Putamen (tissue), 1 donor: ENCODE measurements at regions not wholly inside any gene's neighbourhood (a gene's known extent, or its start where the extent isn't known, plus 50 kb on each side); places are given as distances from the start of the nearest gene placed in this dataset.

Experiments
- DNase-seq: peaks from one replicate; pipeline ENCODE4 v3.0.0-alpha.2; 2016; ENCODE audit warnings: low spot score

DNA sequence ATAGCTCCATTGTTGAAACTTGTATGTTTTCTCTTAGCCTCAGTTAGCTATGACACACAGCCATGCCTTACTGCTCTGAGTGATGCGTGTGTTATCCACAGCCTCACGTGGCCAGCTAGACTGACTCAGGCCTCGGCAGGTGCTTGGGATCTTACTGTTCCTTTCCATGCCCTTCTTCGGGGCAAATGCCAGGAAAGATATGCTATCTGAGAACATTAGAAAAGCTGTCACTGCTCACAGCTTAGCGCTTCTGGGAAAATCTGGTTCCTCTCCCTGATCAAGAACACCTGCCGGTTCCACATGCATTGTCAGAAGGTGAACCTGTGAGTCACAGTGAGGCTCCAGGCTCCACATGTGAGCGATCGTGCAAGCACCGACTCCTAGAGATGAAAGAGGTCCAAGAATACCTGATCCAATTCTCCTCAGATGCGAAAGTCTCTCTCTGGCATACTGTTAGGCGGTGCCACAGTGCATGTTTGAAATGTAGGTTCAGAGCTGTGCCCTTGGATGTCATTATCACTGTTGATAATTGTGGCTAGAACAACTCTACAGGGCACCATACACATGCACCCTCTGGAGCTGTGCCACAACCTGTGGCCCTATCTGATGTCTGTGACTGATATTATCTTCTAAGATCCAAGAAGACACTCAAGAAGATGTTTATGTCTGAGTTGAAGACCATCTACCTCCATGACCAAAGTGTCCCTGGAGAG is 247.8 kb upstream of the IGFBP3 start:
- DNase-seq, result no peak

DNA sequence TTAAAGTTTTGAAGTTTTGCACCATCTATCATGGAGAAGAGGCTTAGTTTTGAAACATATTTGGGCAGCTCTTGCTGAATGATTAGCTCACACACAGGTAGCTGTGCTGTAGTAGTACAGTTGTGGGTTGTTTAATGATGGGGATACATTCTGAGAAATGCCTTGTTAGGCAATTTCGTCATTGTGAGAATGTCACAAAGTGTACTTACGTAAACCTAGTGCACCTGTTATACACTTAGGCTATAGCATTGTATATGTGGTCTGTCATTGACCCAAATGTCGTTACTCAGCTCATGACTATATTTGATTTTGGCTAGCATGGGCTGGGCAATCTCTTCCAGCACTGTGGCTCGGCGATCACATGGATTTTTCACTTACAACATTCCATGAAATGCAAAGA is 247.2 kb upstream of the IGFBP3 start:
- no peak for DNase-seq

DNA sequence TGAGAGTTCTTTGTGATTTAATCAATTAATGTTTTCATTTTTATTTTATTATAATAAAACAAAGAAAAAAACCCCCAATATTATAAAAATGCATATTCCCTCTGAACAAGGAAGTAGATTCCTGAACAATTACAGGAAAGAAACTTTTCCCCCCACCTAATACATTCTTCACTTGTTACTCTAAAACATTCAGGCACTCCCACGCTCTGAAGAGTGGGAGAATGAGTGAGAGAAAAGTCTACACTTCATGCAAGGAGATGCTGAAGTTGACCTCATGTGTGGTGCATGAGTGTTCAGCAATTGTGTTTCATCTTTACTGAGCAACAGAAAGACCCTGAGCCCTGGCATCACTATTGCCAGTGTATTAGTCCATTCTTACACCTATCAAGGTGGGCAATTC is 244.2 kb upstream of the IGFBP3 start:
- no peak for DNase-seq

DNA sequence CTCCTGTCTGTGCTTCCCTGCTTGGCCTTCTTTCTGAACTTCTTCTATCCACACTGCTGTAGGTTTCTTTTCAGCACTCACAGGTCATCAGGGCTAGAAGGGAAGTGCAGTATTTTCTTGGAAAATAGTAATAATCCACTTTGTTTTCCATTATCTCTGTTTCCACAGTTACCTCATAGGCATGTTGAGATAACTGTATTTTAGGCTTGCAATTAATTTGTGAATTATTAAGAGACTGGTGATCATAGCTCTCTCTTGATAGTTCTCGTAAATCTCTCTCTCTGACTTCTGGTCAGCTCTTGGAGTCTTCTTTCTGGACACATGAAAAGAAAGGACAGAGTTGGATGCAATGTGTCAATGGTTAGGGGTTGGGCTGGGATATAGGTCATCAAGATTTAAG is 243.6 kb upstream of the IGFBP3 start:
- DNase-seq, result no peak

DNA sequence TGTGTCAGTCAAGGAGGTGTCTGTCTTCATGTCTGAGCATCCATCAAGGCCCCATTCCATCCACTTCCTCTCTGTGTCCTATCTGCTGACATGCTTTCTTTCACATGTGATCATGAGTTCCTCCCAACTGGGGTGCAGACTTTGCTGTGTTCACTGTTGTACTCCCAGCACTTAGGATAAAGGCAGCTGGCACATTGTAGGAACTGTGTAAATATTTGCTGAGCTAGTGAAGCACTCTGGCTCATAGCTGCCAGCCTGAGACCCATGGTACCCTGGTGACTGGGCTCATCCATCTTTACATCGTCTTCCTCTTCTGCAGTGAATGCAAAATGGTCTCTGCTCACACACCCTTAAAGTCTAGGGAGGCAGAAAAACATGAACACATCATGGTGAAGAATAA is 242.2 kb upstream of the IGFBP3 start:
- DNase-seq, result no peak

DNA sequence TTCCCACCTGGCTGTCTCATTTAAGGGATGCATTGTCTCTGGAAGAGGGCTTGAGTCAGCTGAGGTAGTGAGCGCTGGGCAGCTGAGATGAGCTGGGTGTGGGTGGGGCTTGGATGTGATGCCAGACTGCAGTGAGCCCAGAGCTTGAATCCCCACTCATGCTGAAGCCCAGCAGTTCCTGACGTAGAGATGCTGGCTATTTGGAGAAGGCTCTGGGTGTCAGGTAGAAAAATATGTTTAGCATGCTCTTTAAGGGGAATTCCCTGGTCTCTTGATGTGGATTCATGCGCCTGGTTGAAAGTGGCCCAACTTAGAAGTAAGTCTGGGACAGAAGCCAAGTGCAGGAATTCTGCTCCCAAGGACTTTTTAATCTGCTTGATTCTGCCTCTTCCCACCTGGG is 241.5 kb upstream of the IGFBP3 start:
- DNase-seq, result no peak

DNA sequence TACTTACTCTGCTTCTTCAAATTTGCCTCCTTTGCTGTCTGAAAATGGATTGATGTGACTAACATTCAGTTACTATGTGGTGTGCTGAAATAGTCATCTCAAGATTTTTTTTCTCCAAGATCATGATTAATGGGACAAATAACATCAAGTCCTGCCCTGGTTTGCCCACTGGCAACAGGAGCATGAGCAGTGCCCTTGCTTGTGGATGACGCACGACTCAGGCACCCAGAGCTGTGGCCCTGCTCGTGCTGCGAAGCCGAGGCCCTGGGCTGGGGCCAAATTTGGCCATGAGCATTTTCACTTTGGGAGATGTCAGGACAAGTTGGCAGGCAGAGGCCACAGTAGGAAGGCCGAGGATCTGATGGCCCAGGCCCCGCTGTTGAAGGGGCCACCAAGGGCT is 239.8 kb upstream of the IGFBP3 start:
- DNase-seq, result no peak

DNA sequence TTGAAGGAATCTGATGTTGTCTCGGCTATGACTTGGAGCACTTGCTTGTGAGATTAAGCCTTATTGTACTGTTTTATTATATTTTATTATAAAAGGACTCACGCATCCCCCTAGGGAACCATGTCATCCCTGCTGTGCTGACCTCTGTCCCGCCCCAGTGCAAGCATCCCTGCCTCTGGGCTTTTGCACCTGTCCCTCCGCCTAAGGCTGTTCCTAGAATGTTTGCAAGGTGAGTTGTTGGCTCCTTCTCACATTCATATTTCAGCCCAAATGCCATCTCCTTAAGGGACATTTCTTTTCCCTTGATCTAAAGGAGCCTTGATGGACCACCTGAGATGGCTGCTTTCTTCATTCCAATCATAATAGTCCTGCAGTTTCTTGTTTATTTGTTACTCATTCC is 236.9 kb upstream of the IGFBP3 start:
- DNase-seq, result no peak

DNA sequence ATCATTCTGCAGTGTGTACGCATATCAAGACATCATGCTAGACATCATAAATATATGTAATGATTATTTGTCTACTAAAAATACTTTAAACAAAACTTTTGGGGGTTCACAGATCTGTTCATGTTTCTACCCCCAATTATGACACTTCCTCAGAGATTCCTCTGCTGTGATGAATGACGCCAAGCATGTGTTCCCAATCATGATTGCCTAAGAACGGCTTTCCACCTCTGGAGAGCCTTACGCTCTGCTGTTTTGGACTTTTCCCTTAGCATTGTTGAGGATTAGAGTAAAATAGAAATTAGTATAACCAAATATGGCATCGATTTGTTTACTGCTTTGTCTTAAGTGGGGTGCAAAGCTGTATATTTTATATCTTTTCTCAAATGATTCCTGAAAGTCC is 236.3 kb upstream of the IGFBP3 start:
- no peak for DNase-seq

DNA sequence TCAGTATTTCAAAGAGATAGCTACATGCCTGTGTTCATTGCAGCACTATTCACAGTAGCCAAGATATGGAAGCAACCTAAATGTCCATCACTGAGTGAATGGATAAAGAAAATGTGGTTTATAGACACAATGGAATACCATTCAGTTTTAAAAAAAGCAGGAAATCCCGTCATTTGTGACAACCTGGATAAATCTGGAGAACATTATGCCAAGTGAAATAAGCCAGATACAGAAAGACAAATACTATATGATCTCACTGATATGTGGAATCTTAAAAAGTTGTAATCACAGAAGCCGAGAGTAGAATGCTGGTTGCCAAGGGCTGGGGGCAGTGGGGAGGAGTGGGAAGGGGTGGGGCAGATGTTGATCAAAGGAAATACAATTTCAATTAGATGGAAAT is 235.8 kb upstream of the IGFBP3 start:
- no peak for DNase-seq

DNA sequence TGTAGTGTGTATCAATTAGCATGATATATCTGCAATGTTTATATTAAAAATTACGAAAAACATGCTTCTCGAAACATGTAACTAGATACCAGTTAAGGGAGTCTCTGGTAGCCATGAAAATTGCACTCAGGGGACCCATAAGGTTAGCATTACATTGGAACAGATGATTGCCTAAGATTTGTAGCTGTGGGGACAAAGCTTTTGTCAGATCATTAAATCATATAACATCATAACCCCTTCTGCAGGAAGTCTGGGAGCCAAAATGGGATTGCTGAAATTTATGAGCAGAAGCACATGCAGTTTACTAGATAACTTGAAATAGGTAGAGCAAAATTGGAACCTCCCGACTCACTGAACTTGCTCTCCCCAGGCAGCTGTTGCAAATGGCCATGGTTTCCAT is 235.0 kb upstream of the IGFBP3 start:
- no peak for DNase-seq

DNA sequence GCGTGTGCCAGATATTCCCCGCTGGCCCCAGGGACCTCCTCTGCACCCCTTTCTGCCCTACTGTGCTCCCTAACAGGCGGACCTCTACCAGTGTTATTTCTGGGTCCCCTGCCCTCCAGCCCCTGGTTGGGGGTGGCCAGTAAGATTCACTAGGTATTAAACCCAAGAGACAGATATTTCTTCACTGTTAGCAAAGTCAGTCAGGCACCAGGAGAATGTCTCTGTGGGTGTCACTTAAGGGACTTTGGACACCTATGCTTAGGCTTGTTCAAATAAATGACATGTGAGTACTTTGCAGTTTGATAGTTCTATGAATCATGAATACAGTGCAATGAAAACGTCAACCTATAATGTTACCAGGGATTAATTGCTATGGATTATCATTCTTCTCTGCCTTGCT is 234.3 kb upstream of the IGFBP3 start:
- DNase-seq, result no peak

DNA sequence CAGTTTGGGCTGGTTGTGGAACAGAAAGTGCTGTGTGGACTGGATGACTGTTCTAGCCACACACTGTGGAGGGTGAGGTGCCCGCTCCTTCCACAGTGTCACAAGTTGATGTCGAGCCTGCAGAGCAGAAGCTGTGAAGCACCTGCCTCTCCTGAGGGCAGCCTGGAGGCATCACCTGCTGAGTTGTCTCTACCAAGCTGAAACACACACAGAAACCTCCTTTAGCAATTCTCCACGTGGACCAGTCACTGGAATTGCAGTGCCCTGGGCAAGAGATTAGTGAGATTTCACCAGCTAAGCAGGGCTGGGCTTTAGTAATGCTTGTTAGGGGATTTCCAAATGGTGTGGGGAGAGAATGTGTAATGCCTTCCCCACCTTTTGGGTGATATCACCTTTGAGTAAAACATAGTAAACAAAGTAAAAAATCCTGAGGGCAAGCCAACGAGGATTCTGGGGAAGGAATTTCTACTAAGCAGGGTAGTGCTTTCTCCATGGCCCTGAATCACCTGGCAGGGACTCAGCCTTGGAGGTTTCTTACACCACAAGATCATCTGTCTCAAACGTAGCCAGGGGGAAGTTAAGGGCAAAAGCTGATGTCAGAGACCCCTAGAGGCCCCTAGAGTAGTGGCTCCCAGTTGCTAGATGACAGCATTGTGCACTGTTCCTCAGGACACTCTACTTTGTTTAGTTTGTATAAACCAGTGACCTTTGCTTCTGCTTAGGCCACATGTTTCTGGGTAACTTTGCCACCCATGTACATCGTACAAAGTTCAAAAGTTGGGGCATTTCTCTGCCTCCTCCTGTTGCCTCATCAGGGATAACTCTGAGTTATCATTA is 233.1 kb upstream of the IGFBP3 start:
- DNase-seq, result no peak

DNA sequence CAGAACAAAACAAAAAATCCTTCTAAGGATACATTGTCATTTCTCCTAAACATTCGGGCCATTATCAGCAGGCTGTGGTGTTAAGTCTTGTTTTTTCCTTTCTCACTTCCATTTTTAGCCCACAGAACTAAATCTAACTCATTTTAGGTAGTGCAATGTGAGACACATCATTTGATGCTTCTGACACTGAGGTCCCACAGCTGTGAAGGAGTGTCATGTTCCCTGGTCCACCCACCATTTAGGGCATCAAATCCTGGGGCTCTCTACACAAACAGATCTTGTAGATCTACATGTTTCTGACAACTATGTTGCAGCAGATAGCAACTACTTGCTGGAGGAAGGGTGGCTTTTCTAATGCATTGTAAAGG is 232.5 kb upstream of the IGFBP3 start:
- DNase-seq, result no peak

DNA sequence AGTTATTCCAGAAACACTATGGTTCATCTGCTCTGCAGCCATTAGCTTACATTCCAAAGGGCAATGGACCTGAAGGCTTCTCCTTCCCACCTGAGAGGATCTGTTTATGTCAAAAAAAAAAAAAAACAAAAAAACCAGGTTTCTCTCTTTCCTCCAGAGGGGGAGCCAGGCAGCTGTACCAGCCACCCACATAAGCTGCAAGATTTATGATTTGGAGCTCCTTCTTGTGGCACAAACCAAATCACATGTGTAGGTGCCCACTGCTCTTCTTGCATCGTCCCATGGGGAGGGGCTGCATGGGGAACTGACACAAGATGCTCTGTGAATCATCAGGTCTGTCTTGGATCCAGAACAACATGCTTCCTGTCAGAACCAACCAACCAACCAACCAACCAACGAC is 231.6 kb upstream of the IGFBP3 start:
- DNase-seq, result no peak

DNA sequence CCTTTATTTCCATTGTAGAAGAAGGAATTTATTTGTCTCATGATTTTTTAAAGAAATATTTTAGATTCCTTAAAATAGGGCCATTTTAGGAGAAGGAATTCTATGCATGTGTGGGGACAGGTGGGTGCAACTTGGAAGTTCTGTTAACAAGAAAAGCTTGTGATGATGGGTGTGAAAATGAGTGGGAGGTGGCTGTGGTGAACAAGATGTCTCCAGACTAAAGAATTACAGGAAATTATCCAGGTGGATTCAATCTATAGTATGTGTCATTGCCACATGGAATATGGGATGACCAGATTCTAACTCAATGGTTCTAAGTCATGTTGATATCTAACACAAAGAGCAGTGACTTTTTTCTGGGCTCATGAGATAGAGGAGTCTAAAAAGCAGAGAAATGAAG is 229.6 kb upstream of the IGFBP3 start:
- no peak for DNase-seq

DNA sequence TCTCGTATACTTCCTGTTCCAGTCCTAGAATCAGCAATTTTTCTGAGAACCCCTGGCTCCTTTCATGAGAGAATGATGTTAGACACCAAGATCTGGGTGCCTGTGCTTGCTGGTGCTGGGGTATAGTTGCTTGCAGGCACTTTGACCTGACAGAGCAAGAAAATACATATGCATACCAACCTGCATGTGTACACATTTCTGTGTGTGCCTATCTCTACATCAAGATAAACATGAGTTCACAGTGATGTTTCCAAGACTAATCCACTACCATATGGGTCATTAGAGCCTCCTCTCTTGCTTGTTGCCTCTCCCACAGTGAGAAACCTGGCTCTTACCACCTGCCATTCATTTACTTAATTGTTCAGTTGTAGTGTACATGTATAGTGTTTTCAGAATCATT is 229.1 kb upstream of the IGFBP3 start:
- DNase-seq, result no peak

DNA sequence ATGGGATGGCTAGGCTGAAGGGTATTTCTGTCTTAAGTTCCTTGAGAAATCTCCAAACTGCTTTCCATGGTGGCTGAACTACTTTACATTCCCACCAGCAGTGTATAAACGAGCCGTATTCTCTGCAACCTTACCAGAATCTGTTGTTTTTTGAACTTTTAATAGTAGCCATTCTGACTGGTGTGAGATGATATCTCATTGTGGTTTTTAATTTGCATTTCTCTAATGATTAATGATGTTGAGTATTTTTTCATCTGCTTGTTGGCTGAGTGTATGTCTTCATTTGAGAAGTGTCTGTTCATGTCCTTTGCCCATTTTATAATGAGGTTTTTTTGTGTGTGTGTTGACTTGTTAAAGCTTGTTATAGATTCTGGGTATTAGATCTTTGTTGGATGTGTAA is 226.8 kb upstream of the IGFBP3 start:
- no peak for DNase-seq

DNA sequence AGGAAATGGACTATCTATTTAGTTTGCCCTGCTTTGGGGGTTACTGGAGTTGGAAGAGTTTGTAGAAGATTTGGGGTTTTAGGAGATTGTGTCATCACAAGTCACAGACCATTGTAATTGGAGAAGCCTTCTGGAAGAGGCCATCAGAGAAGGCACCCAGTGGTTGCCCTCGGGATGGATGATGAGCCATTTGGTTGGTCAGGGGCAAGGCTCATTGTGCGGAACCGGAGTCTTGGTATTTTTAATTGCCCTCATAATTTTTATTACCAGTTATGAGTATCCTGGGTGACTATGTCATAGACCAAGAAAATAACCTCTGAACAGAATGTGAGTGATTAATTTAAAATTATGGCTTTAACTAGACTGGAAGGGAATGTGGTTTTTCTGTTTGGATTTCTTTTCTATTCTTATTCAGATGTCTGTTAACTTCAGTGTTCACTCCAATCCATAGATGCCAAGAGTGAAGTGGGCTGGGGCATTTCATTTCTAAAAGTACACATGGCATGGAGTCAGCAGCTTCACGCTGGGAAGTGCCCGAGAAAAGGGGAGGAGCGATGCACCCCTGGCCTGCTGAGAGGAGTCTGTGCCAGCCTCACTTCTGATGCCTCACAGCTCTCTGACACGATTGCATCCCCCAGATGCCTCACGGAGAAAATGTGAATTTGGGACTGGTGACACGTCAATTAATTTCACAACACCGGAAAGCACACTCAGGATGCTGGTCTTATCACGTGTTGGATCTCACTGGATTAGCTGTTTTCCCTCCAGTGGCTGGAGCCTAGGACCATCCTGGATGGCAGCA is 225.6 kb upstream of the IGFBP3 start:
- DNase-seq, result no peak

DNA sequence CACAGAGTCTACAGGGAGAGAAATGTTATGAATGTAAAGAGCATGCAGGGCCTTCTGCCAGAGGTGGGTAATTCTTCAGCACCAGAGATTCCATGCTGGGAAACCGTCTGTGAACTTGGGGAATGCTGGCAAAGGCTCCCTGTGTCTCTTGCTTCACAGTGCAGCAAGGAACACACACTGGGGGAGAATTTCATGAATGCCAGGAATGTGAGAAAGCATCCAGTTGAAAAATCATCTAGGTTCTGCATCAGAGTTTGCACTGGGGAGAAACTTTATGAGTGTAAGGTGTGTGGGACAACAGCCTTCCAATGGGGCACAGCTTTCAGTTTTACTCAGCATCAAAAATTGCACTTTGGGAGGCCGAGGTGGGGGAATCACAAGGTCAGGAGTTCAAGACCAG is 224.3 kb upstream of the IGFBP3 start:
- no peak for DNase-seq

DNA sequence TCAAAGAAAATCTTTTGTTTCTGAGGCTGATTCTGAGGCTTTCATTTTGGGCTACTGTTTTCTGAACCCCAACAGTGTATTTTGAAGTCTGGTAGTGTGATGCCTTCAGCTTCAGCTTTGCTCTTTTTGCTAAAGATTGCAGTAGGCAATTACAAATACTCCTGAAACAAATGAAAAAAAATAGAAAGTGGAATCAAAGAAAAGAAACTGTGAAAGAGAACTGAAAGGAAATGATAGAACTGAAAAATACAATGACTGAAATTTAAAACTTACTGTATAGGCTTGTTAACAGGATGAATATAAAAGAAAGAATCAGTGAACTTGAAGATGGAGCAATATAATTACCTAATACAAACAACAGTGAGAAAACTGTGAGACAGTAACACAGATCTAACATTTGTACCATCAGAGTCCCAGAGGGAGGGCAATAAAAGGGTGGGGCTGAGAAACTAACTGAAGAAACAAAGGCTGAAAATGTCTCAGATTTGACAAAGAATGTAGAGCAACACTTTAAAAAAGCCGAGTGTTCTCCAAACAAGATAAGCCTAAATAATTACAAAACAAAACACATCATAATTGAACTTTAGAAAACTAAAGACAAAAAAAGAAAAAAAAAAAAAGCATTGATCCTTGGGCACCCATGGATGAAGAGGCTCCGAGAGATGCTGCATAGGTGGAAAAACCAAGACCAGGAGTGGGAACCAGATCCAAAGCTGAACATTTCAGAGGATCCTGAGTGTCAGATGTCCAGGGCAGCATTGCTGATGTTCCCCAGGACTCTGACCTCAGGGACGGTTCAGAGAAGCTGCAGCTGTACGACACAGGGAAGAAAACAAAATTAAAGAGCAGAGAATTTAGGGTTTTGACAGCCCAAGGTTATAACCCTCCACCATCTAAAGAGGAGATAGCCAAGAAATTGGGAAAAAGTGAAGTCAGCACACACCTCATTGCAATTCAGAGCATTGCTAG is 223.2 kb upstream of the IGFBP3 start:
- no peak for DNase-seq

DNA sequence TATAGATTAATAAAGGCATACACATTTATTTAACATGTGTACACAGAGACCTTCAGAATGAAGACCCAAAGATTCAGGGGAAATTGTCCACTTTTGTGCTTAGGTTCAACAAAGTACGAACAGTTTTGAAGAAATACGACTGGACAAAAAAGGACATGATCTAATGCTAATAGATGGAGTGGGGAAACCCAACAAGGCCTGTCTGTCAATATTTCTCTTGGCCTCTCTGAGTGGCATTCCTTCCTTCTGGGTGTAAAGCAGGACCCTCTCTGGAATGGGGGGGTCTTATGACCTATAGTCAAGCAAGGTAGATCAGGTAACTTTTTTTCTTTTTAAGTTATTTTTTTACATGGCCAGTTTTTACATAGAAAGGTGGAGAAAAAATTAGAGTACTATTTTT is 222.3 kb upstream of the IGFBP3 start:
- no peak for DNase-seq
